CD14-positive monocyte (primary cell): ENCODE measurements at regions not wholly inside any gene's neighbourhood (a gene's known extent, or its start where the extent isn't known, plus 50 kb on each side); places are given as distances from the start of the nearest gene placed in this dataset.

ENCODE experiments used
- DNase-seq, 3 donors: peaks; one replicate each; pipeline ENCODE4 v3.0.0-alpha.2; 2011 to 2022
- H2AFZ ChIP-seq: 2 replicates; pipeline ENCODE4 v1.6.0; 2012; ENCODE audit warnings: mild to moderate bottlenecking, low read depth, low read length, inconsistent platforms; ENCODE audit not compliant: insufficient read depth, poor library complexity, severe bottlenecking
- H3K27ac ChIP-seq, 2 donors: 1 replicate in 1 of 2; 2 replicates in 1 of 2; pipeline ENCODE4 v1.5.1; 2012 to 2013; ENCODE audit warnings: low read length in 2 of 2, control low read depth in 1 of 2, inconsistent platforms in 1 of 2, low read depth in 1 of 2, mild to moderate bottlenecking in 1 of 2
- H3K27me3 ChIP-seq, 2 donors: one replicate each; pipeline versions ENCODE4 v1.6.0 to v1.6.1; 2011 to 2013; ENCODE audit warnings: low read length in 2 of 2; ENCODE audit not compliant: control insufficient read depth in 2 of 2, insufficient read depth in 2 of 2
- H3K36me3 ChIP-seq, 2 donors: replicated peaks in 1 of 2; 1 replicate in 1 of 2; 2 replicates in 1 of 2; pipeline versions ENCODE4 v1.5.1 to v1.6.1; 2012 to 2013; ENCODE audit warnings: low read length in 2 of 2, control low read depth in 1 of 2, inconsistent platforms in 1 of 2, mild to moderate bottlenecking in 1 of 2; ENCODE audit not compliant: insufficient read depth in 2 of 2, control insufficient read depth in 1 of 2
- H3K4me1 ChIP-seq, 2 donors: 1 replicate in 1 of 2; 2 replicates in 1 of 2; pipeline versions ENCODE4 v1.5.1 to v1.6.1; 2012 to 2013; ENCODE audit warnings: low read length in 2 of 2, control low read depth in 1 of 2, inconsistent platforms in 1 of 2, mild to moderate bottlenecking in 1 of 2, moderate library complexity in 1 of 2; ENCODE audit not compliant: insufficient read depth in 2 of 2, control insufficient read depth in 1 of 2
- H3K4me2 ChIP-seq: replicated peaks from 2 replicates; pipeline ENCODE3; 2012; ENCODE audit warnings: low read length, moderate library complexity, mild to moderate bottlenecking; ENCODE audit not compliant: poor library complexity, severe bottlenecking; ENCODE audit errors: extremely low read depth
- H3K4me3 ChIP-seq, 3 experiments: fragments of 200-600 bp in 1 of 3; sonication (generic) in 1 of 3; replicated peaks in 1 of 3; 1 replicate in 2 of 3; 2 replicates in 1 of 3; pipeline ENCODE4 v1.5.1; 2011 to 2013; ENCODE audit warnings: low read length in 3 of 3, mild to moderate bottlenecking in 3 of 3, control low read depth in 2 of 3, low read depth in 2 of 3, inconsistent platforms in 1 of 3, moderate library complexity in 1 of 3
- H3K79me2 ChIP-seq: 2 replicates; pipeline ENCODE4 v1.6.0; 2012; ENCODE audit warnings: mild to moderate bottlenecking, control low read depth, inconsistent platforms, low read length, moderate library complexity; ENCODE audit not compliant: insufficient read depth
- H3K9ac ChIP-seq: 2 replicates; pipeline ENCODE4 v1.6.0; 2017; ENCODE audit warnings: low read length, mild to moderate bottlenecking; ENCODE audit not compliant: insufficient read depth, poor library complexity, severe bottlenecking
- H3K9me3 ChIP-seq, 2 donors: replicated peaks in 1 of 2; 1 replicate in 1 of 2; 2 replicates in 1 of 2; pipeline versions ENCODE4 v1.5.1 to v1.6.1; 2012 to 2013; ENCODE audit warnings: low read length in 2 of 2, control low read depth in 1 of 2; ENCODE audit not compliant: control insufficient read depth in 1 of 2, insufficient read depth in 1 of 2
- H4K20me1 ChIP-seq: 2 replicates; pipeline ENCODE4 v1.6.0; 2012; ENCODE audit warnings: mild to moderate bottlenecking, low read length, control low read depth, moderate library complexity; ENCODE audit not compliant: insufficient read depth
- H3K27ac Mint-ChIP-seq, 7 donors: one replicate each; pipeline ENCODE4 v1.8.0; 2020; ENCODE audit warnings: mild to moderate bottlenecking in 7 of 7, mixed read lengths in 7 of 7, moderate library complexity in 6 of 7, inconsistent platforms in 2 of 7
- H3K27me3 Mint-ChIP-seq, 3 donors: one replicate each; pipeline ENCODE4 v1.8.0; 2021 to 2022; ENCODE audit warnings: low read depth in 3 of 3, mild to moderate bottlenecking in 3 of 3, mixed read lengths in 3 of 3, moderate library complexity in 3 of 3, inconsistent platforms in 1 of 3
- H3K36me3 Mint-ChIP-seq, 2 donors: one replicate each; pipeline ENCODE4 v1.8.0; 2020; ENCODE audit warnings: mixed read lengths in 2 of 2, inconsistent platforms in 1 of 2, mild to moderate bottlenecking in 1 of 2
- H3K4me1 Mint-ChIP-seq: one replicate; pipeline ENCODE4 v1.8.0; 2020; ENCODE audit warnings: mild to moderate bottlenecking, mixed read lengths
- H3K4me3 Mint-ChIP-seq, 2 donors: one replicate each; pipeline ENCODE4 v1.8.0; 2020; ENCODE audit warnings: mild to moderate bottlenecking in 2 of 2, mixed read lengths in 2 of 2, moderate library complexity in 1 of 2
- H3K9me3 Mint-ChIP-seq, 7 donors: one replicate each; pipeline ENCODE4 v1.8.0; 2020 to 2022; ENCODE audit warnings: mixed read lengths in 7 of 7, mild to moderate bottlenecking in 6 of 7, moderate library complexity in 6 of 7, inconsistent platforms in 2 of 7
- WGBS: methylation state at CpG from one replicate; pipeline ENCODE4 v1.1.5; 2013; ENCODE audit warnings: missing lambda C conversion rate; ENCODE audit not compliant: insufficient coverage; 5-methylcytosine and 5-hydroxymethylcytosine counted together
- intact Hi-C, 2 donors: fragments of 100-400 bp; cut with micrococcal nuclease; formaldehyde crosslinking; loops; one replicate each; pipeline versions ENCODE4 v1.15.0 to v1.15.1; 2023
- TF ChIP-seq, protein P1 (sequence below): fragments of 200-600 bp; IDR thresholded peaks from one replicate; pipeline ENCODE4 v1.8.0; 2022; ENCODE audit warnings: antibody characterized with exemption, mild to moderate bottlenecking

DNA sequence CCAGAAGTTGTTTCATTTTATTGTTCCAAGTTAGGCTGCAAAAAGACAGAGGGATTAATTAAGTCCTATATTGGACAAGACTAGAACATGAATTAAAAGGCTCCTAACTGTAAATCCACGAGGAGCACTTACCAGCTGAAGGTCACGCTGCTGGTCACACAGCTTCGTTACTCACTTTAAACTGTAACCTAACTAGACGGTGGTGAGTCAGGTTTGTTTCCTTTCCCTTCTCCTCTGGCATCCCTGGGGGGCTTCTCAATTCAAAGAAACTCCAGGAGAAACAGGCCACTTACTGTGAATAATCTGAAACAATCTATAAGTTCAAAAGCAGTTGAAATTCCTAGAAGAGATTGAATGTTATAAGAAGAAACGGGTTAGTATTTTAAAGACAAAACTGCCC is 331.4 kb downstream of the BCAT1 start:
- Histone ChIP-seq H3K79me2 (no peaks in the 10 kb centered on the region), H4K20me1 (no peaks in the 10 kb centered on the region), H2AFZ (no peak overlapping the region), H3K9ac (no peak overlapping the region), H3K36me3 (no peaks in the 10 kb centered on the region), H3K4me1 (no peaks in the 10 kb centered on the region), H3K27ac (no peak overlapping the region), H3K9me3 (no peaks in the 10 kb centered on the region), H3K4me3 (no peak overlapping the region), H3K4me2 (no peak overlapping the region), H3K27me3 (no peaks in the 10 kb centered on the region)
- intact Hi-C loops, result no loop called here
- H3K27ac Mint-ChIP-seq, result no peak overlapping the region
- 60% methylated on average over 1 of the region's 5 CpGs for WGBS
- H3K27me3 Mint-ChIP-seq, result peaks cover 0 to 2% (median 0%) of the 10 kb centered on the region in 3 donors
- H3K4me3 Mint-ChIP-seq, result no peak overlapping the region
- no peaks in the 10 kb centered on the region for H3K36me3 Mint-ChIP-seq
- H3K4me1 Mint-ChIP-seq, result no peaks in the 10 kb centered on the region
- H3K9me3 Mint-ChIP-seq, result peaks cover 0 to 8% (median 5%) of the 10 kb centered on the region in 7 donors
- DNase-seq, result no peak
- TF ChIP-seq, protein P1, sequence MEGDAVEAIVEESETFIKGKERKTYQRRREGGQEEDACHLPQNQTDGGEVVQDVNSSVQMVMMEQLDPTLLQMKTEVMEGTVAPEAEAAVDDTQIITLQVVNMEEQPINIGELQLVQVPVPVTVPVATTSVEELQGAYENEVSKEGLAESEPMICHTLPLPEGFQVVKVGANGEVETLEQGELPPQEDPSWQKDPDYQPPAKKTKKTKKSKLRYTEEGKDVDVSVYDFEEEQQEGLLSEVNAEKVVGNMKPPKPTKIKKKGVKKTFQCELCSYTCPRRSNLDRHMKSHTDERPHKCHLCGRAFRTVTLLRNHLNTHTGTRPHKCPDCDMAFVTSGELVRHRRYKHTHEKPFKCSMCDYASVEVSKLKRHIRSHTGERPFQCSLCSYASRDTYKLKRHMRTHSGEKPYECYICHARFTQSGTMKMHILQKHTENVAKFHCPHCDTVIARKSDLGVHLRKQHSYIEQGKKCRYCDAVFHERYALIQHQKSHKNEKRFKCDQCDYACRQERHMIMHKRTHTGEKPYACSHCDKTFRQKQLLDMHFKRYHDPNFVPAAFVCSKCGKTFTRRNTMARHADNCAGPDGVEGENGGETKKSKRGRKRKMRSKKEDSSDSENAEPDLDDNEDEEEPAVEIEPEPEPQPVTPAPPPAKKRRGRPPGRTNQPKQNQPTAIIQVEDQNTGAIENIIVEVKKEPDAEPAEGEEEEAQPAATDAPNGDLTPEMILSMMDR, result no peak

DNA sequence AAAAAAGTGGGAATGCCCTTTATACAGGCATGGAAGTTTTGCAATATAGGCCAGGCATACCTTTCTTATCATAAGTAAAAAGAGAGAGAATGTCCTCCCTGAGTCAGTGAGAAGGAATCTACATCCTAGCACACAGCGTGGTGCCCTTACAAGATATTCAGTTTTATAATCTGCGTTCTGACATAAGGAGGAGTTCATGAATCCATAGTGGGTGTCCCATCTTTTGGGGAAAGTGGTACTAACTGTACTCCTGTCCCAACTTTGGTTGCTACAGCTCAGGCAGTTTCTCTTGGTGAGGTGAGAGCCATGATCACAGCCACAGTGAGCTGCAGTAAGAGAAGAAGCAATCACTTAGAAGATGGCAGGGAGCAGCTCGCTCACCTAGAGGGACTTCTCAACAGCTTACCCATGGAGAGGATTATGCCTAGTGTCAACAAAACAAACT is 332.9 kb downstream of the BCAT1 start:
- H3K4me1 Mint-ChIP-seq, result no peaks in the 10 kb centered on the region
- Histone ChIP-seq H3K4me2 (no peak overlapping the region), H3K79me2 (no peaks in the 10 kb centered on the region), H3K9ac (no peak overlapping the region), H3K4me1 (no peaks in the 10 kb centered on the region), H3K27me3 (no peaks in the 10 kb centered on the region), H3K27ac (no peak overlapping the region), H2AFZ (no peak overlapping the region), H3K4me3 (no peak overlapping the region), H4K20me1 (no peaks in the 10 kb centered on the region), H3K9me3 (no peaks in the 10 kb centered on the region), H3K36me3 (no peaks in the 10 kb centered on the region)
- WGBS, result 100% methylated on average over 1 of the region's 3 CpGs
- H3K27me3 Mint-ChIP-seq, result peaks cover 0 to 2% (median 0%) of the 10 kb centered on the region in 3 donors
- H3K9me3 Mint-ChIP-seq, result peaks cover 0 to 8% (median 3%) of the 10 kb centered on the region in 7 donors
- intact Hi-C loops, result no loop called here
- no peak overlapping the region for H3K27ac Mint-ChIP-seq
- TF ChIP-seq, protein P1, result no peak
- H3K36me3 Mint-ChIP-seq, result no peaks in the 10 kb centered on the region
- DNase-seq, result no peak
- H3K4me3 Mint-ChIP-seq, result no peak overlapping the region
